NCI-H82 treated with DMSO at 0.1 percent for 48 hours (cell line): ENCODE measurements at regions not wholly inside any gene's neighbourhood (a gene's known extent, or its start where the extent isn't known, plus 50 kb on each side); places are given as distances from the start of the nearest gene placed in this dataset.

Source experiments
- DNase-seq: peaks from one replicate; lab custom pipeline; 2025; ENCODE audit not compliant: unreplicated experiment; lab: John Stamatoyannopoulos, UW

DNA sequence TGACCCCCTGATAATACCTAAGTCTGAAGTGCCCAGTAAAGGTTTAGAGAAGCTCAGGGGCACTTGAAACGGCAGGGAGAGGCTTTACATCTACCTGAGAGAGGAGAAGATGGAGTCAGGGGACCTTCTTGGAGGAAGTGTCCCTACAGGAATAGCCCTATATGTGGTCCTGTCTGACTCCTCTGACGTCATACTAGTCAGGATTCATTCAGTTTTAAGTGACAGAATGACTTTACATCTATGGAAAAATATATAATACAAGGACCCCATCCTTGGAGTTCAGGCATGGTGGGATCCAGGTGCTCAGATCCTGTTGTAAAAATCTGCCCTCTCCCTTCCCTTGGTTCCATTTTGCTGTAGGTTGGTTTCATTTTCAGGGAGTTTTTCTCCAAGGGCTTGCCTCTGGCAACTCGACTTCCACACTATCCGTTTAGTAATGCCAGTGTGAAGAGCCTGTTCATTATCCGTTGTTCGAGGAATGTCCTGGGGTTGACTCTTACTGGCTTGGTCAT lies 205.6 kb downstream of the IRF8 start:
- DNase-seq, result no peak

DNA sequence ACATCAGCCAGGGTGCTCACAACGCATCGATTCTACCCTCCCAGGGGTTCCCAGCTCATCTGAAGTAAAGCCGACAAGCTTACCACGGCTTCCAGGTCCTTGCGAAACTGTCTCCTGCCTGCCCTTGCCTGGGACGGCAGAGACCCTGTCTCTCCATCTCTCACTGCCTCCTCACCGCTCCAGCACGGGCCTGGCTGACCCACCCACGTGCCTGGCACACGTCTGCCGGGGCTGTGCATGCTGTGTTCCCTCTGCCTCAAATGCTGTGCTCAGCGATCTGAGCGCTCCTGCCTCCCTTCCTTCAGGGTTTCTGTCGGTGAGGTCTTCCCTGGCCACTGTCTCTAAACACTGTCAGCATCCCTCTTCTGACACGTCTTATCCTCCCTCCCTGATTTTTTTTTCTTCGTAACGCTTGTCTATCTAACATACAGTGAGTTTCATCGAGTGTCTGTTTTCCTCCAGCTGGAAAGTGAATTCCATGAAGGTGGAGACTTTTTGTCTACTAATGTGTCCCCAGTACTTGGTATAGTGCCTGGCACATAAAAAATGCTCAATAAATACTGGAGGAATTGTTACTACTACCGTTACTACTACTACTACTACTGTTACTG lies 208.4 kb downstream of the IRF8 start:
- no peak for DNase-seq

DNA sequence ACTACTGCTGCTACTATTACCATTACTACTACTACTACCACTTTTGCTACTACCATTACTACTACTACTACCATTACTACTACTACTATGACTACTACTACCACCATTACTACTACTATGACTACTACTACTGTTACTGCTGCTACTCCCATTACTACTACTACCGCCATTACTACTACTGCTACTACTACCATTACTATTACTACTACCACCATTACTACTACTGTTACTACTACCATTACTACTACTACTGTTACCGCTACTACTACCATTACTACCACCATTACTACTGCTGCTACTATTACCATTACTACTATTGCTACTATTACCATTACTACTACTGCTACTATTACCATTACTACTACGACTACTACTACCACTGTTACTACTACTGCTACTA lies 209.1 kb downstream of the IRF8 start:
- DNase-seq, result no peak

DNA sequence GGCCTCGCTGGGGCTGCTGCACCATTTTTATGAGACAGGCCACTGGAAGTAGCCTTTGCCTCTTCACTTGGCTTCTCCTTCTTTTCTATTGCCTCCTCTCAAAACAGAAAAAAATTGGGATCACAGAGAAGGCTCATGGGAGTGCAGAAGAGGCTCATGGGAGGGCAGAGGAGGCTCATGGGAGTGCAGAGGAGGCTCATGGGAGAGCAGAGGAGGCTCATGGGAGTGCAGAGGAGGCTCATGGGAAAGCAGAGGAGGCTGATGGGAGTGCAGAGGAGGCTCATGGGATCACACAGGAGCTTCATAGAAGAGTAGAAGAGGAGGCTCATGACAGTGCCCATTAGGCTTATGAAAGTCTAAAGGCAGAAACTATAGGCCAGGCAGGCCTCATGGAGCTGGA lies 211.2 kb downstream of the IRF8 start:
- no peak for DNase-seq

DNA sequence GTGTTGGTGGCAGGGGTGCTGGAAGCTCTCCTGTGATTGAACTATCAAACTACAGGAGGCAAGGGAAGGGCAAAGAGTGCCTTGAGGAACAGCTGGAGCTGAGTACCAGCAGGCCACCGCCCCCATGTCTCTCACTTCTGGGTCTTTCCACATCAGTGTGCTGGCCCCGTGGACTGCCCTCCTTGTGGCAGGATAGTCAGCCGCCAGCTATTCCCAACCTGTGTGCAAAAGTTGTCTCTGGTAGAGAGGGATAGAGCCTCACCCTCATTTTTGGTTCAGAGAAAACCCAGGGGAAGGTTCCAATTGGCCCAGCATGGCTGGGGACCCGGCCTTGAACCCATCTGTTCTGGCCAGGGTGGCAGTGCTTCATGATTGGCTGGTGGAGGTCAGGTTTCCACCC lies 211.8 kb downstream of the IRF8 start:
- DNase-seq, result no peak

DNA sequence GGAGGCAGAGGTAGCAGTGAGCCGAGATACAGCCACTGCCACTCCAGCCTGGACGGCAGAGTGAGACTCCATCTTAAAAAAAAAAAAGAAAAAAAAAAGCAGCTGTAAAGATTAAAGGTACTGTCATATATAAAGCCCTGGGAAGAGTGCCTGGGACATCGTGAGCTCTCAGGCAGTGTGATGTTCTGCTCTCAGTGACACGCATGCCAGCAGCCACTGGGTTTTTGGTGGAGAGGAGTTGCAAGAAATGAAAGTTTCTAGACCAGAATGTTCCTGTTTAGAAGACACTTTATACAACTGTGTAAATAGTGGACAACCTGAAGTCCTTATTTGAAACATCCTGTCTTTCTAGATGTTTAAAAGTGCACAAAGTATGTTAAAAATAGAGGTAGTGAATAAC lies 213.2 kb downstream of the IRF8 start:
- no peak for DNase-seq

DNA sequence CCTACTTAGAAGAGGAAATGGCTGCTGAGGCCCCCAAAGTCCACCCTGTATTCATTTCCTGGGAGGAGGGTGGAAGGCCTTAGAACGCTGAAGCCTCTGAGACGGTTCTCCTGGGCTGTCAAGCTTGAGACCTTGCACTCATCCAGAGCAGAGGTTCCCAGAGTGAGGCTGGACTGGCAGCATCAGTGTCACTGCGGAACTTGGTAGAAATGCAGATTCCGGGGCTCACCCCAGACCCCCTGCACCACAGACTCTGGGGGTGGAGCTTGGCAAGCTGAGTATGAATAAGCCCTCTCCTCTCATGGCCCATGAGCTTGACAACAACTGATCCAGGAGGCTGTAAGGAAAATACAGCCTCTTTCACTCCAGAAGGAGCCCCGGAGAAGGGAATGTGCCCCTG lies 218.3 kb downstream of the IRF8 start:
- DNase-seq, result no peak

DNA sequence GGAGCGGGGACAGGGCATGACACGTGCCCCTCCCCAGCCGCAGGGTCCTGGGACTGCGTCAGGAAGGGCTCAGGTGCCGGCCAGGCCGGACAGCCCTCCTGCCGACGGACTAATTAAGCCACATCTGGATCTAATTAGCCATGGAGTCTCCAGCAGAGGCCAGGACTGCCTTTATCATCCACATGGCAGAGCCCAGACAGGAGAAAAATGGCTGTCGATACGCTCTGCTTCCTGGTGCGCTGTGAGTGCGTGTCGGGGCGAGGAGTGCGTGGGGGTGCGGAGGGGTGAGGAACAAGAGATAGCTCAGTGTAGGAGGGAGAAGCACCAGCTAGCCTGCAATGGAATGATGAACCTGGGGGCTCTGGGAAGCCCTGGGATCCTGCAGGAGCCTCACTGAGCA lies 218.8 kb downstream of the IRF8 start:
- no peak for DNase-seq

DNA sequence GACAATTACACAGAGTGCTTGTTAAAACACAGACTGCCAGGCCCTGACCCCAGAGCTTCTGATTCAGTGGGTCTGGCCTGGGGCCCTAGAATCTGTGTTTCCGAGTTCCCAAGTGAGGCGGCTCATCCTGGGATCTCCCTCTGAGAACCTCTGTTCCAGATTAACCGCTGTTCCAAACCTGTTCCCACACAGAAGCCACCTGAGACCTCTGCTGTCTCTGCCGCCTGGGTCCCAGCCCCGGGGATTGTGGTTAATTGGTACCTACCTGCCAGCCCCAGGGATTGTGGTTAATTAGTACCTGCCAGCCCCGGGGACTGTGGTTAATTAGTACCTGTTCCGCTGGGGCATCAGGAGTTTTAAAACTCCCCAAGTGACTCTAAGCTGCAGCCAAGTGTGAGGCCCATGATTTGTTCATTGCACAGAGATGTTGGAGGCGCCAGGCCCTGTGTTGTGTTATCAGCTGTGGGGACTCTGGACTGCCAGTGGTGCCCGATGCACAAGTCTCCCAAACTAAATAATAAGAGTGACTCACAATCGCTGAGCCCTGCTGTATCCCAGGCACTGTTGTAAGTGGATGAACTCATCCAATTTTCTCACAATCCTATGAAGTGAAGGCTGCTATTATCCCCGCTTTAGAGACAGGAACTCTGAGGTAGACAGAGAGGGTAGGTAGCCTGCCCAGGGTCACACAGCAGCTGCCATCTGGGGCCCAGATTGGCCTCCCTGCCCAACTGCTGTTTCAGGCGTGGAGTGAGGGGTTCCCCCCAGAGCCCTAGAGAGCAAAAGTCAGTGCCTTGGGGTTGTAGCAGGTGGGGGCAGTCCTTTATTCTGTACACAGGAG lies 219.7 kb downstream of the IRF8 start:
- DNase-seq, result no peak

DNA sequence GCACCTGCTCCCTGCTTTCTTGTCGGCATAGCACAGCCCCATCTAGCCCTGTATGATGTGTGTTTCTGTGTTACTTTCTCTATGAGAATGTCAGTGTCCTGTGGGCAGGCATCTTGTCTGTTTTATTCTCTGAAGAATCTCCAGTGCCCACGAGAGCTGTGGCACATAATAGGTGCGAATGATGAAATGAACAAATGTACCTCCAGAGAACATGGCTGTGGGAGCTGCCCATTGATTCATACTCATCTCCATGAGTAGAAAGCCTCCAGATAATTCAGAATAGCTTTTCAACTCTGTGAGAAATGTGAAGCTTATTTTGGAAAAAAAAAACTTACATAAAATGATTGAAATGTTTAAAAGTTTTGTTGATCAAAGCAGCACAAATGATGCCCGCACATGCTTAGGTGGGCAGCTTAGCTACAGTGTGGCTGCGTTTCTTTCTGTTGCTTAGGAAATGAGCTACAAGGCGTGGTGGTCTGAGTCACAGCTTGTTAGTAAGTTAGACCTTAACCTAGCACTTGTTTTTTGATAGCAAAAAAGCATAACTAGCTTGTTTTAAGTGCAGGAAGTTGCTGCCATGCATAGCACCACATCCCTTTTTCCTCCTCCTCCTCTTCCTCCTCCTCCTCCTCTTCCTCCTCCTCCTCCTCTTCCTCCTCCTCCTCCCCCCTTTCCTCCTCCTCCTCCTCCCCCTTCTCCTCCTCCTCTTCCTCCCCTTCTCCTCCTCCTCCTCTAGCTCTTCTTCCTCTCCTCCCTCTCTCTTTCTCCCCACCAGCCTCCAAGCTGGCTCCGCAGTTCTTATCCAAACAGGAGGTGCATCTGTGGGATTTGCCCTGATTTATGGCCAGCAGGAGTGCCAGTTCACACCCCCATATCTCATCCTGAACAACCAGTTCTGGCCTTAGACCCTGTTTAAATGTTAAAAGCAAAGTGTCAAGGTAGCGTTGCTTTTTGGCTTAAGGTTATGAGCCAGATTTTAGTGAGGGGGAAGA lies 221.5 kb downstream of the IRF8 start:
- no peak for DNase-seq

DNA sequence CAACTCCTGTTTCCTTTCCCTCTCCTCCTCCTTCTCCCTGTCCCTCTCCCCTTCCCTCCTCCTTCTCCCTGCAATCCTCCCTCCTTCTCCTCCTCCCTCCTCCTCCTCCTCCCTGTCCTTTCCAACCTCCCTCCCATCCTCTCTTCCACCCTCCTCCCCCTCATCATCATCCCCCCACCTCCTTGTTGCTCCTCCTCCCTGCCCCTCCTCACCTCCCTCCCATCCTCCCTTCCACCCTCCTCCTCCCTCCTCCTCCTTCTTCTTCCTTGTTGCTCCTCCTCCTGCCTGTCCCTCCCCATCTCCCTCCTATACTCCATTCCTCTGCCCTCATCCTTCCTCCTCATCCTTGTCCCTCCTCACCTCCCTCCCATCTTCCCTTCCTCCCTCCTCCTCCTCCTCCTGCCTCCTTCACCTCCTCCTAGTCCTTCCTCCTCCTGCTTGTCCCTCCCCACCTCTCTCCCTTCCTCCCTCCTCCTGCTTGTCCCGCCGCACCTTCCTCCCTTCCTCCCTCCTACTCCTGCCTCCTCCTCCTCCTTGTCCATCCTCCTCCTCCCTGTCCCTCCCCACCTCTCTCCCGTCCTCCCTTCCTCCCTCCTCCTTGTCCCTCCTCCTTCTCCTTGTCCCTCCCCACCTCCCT lies 222.5 kb downstream of the IRF8 start:
- no peak for DNase-seq

DNA sequence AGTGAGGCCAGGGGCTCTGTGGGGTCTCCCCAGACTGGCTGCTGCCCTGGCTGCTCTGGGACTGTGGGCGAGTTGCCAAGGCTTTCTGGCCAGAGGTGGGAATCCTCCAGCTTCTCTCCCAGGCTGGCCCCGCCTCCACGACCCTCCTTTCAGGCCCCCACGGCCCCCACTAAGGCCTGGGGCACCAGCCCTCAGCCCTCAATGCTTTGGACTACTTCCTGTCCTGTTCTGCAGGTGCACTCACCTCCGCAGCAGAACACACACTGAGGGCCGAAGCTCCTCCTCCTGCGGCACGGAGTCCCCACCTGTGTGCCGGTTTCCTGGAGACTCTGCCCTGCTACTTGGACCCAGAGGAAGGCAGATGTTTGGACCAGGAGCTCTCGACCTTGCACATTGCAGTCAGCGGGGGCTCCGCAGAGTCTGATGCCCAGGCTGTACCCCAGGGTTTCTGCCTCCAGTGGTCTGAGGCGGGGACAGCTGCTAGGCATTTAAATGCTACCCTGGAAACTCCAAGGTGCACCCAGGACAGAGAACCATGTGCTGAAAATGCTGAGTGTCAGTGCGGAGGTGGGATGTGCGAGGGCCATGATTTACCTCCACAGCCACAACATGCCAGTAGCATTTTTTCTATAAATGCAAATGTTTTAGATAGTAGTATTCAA lies 223.8 kb downstream of the IRF8 start:
- no peak for DNase-seq

DNA sequence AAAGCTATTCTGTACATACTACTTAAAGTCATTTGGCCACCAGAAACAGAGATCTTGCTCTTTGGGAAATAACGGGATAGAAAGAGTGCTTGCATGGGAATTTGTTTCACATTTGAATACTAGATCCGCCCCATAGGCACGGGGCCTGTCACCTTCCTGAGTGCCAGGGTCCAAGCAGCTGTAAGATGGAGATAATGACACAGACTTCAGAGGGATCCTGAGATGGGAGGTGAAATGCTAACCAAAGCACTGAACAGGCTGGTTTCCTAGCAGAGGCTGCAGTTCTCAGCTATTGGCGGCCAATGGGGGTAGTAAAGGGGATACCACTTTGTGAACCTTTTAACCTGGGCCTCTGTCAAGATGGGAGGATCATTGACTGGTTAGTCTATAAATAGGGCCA lies 225.4 kb downstream of the IRF8 start:
- DNase-seq, result no peak

DNA sequence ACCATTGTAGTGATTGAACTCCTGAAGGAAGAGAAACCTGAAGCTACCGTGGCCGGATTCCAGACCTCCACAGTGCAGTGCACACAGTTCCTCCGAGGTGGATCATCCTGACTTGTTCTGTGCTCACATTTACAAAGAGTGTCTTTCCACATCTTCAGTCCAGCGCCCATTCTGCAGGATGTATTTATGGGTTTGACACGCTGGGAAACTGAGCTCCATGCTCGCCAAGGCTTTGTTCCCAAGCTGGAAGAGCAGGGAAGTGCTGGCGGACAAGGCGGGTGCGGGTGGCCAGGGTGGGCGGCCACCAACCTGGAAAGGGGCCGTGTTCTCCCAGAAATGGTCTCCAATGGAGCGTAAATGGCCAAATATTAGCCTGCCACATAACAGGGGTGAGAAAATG lies 227.9 kb downstream of the IRF8 start:
- DNase-seq, result no peak

DNA sequence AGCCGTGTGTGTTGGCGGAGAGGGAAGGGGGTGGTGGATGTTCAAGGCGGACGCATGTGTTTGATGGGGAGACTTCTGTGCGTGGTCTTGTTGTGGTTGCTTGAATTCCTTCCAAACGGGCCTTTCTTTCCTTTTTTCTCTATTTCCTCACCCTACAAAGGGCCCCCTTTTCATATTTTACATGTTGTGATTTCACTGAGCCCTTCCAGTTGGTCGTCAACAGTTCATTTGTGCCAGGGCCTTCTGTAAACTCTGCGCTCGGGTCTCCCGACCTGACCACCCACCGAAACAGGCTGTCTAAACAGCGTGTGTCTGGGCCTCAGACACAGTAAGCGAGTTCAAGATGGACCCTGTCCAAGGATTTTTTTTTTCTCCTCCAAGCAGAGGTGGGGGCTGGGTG lies 228.4 kb downstream of the IRF8 start:
- no peak for DNase-seq

DNA sequence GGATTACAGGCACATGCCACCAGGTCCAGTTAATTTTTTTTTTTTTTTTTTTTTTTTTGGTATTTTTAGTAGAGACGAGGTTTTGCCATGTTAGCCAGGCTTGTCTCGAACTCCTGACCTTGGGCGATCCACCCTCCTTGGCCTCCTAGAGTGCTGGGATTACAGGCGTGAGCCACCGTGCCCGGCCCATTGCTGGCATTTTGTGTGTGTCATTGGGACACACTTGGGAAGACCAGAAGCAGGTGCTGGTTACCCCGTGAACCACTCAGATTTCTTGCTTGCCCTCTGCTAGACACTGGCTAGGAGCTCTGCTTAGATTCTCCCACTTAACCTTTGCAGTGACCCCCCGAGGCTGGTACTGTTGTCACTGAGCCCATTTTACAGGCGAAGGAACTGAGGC lies 229.3 kb downstream of the IRF8 start:
- DNase-seq, result no peak

DNA sequence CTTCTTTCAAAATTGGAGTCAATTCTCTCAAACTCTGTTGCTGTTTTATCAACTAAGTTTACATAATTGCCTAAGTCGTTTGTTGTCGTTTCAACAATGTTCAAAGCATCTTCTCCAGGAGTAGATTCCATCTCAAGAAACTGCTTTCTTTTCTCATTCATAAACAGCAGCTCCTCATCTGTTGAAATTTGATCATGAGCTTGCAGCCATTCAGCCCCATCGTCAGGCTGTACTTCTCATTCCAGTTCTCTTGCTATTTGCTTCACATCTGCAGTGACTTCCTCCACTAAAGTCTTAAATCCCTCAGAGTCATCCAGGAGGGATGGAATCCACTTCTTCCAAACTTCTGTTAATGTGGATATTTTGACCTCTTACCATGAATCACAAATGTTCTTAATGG lies 230.6 kb downstream of the IRF8 start:
- DNase-seq, result no peak

DNA sequence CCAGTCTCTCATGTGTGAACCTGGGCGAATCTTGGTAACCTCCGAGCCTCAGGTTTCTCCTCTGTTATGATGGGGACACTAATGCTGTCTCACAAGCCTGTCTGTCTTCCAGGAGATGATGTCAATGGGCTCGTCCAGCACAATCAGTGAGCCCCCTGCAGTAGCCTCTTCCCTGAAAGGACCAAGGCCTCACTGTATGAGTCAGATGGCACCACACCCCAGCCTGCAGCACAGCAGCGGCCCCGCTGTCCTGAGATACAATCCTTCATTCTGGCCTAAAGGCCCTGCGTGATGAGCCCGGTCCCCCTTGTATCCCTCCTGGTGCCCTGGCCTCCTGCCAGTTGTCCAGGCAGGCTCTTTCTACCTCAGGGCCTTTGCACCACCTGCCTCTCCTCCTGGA lies 234.4 kb downstream of the IRF8 start:
- no peak for DNase-seq

DNA sequence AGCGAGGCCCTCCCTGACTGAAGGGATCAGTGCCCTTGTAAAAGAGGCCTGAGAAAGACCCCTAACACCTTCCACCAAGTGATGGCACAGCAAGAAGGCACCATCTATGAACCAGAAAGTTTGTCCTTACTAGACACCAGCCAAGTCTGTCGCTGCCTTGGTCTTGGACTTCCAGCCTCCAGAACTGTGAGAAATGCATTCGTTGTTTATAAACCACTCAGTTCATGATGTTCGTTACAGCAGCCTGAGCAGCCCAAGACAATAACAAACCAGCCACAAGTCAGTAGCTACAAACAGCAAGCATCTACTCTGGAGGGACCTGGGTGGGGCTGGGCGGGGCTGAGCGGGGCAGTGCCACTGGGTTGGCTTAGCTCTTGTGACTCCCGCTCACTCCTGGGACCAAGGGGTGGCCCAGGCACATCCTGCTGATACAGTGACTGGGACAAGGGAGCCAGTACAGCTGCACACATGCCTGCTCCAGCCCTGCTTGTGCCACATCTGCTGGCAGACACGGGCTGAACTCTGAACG lies 234.9 kb downstream of the IRF8 start:
- no peak for DNase-seq

DNA sequence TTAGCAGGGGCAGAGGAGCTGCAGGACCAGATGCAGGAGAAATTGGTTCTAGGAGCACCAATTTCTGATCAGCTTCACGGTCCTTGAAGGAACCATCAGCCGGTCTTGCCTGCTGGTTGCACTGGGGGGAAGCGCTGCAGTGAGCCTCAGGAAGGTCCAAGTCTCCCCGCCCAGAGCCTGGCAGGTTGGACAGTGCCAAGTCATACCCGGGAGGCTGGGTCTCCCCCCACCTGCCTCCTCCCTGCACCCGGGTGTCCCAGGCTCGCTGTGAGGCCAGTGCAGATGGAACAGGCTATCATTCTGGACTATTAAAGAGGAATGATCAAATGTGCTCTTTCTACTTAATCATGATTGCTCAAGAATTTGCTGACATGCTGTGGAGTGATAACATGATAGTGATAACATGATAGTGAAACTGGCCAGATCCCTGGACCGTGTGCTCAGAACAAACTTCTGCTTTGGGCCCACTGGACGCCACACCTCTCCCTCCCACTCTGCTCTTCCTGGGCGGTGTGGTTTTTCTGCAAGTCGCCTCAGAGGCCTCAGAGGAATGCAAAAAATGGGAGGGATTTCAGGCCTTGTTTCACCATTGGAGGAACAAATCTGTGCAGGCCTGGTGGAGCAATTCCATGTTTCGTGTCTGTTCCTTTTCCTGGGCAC lies 236.0 kb downstream of the IRF8 start:
- no peak for DNase-seq
